Smooth muscle cell (in vitro differentiated cells): ENCODE measurements at regions not wholly inside any gene's neighbourhood (a gene's known extent, or its start where the extent isn't known, plus 50 kb on each side); places are given as distances from the start of the nearest gene placed in this dataset.

Experiments
- DNase-seq: peaks from one replicate; lab custom pipeline; 2025; ENCODE audit not compliant: unreplicated experiment; lab: John Stamatoyannopoulos, UW
- H2AFZ ChIP-seq: fragments of 200-600 bp; sonication (generic); 2 replicates; pipeline ENCODE4 v1.6.0; 2016; ENCODE audit warnings: antibody characterized with exemption, low read depth, mild to moderate bottlenecking
- H3F3A ChIP-seq: fragments of 200-600 bp; sonication (generic); 2 replicates; pipeline ENCODE4 v1.6.0; 2017; ENCODE audit warnings: antibody characterized with exemption, low read depth
- H3K27ac ChIP-seq: fragments of 200-600 bp; sonication (generic); 2 replicates; pipeline ENCODE4 v1.5.1; 2016; ENCODE audit warnings: low read depth, mild to moderate bottlenecking
- H3K27me3 ChIP-seq: fragments of 200-600 bp; sonication (generic); 2 replicates; pipeline ENCODE4 v1.6.1; 2016; ENCODE audit warnings: low read depth, mild to moderate bottlenecking
- H3K36me3 ChIP-seq: fragments of 200-600 bp; sonication (generic); 2 replicates; pipeline ENCODE4 v1.5.1; 2016; ENCODE audit warnings: low read depth
- H3K4me1 ChIP-seq: fragments of 200-600 bp; sonication (generic); 2 replicates; pipeline ENCODE4 v1.5.1; 2016; ENCODE audit warnings: low read depth
- H3K4me2 ChIP-seq: fragments of 200-600 bp; sonication (generic); 2 replicates; pipeline ENCODE4 v1.6.0; 2016; ENCODE audit warnings: mild to moderate bottlenecking
- H3K4me3 ChIP-seq: fragments of 200-600 bp; sonication (generic); 2 replicates; pipeline ENCODE4 v1.5.1; 2016; ENCODE audit warnings: mild to moderate bottlenecking
- H3K79me2 ChIP-seq: fragments of 200-600 bp; sonication (generic); 2 replicates; pipeline ENCODE4 v1.6.0; 2016; ENCODE audit warnings: low read depth, mild to moderate bottlenecking
- H3K9ac ChIP-seq: fragments of 200-600 bp; sonication (generic); 2 replicates; pipeline ENCODE4 v1.6.0; 2016; ENCODE audit warnings: low read depth
- H3K9me3 ChIP-seq: fragments of 200-600 bp; sonication (generic); replicated peaks from 2 replicates; pipeline ENCODE4 v1.5.1; 2016; ENCODE audit warnings: low read depth
- H4K20me1 ChIP-seq: fragments of 200-600 bp; sonication (generic); 2 replicates; pipeline ENCODE4 v1.6.0; 2016; ENCODE audit warnings: low read depth
- CTCF ChIP-seq: fragments of 200-600 bp; sonication (generic); IDR thresholded peaks from 2 replicates; pipeline ENCODE4 v1.5.1; 2017; ENCODE audit warnings: borderline replicate concordance, mild to moderate bottlenecking, antibody characterized with exemption; ENCODE audit not compliant: insufficient read depth, poor library complexity, severe bottlenecking
- WGBS: methylation state at CpG from one replicate; pipeline ENCODE4 v1.1.7; 2016; ENCODE audit warnings: low lambda C conversion rate; 5-methylcytosine and 5-hydroxymethylcytosine counted together

DNA sequence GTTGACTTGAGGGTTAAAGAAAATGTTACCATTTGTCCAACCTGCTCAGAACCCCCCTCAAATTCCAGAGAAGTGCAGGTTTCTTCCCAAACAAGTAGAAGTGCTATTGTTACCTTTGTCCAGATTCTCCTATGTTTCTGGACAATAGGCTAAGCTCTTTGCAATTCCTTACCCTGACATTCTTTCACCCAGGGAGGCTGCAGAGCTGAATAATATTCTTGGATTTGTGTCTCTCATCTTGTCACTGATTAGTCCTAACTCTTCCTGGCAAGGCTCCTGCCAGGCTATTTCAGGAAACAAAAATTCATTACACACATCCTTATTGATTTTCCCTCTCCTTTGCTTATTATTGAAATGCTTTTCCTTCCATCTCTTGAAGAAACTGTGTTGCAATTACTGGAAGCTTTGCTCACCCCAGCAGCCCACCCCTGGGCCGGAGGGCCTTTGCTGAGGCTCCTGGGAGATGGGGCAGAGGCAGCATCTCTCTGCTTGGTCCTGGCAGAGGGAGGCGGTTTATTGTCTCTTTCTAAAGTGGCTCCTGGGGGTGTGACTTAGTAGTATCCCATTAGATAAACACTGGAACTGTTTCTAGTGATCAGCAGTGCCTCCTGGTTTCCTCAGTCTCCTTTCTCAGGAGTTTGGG lies 207.5 kb upstream of the PELI2 start:
- H4K20me1 ChIP-seq = no peaks in the 10 kb centered on the region
- 89% methylated on average over 2 of the region's 2 CpGs for WGBS
- DNase-seq = no peak
- H3K9me3 ChIP-seq = no peaks in the 10 kb centered on the region
- no peaks in the 10 kb centered on the region for H3F3A ChIP-seq
- no peak overlapping the region for H3K9ac ChIP-seq
- no peaks in the 10 kb centered on the region for H3K79me2 ChIP-seq
- H3K4me2 ChIP-seq = no peak overlapping the region
- H2AFZ ChIP-seq = no peak overlapping the region
- peaks cover 17% of the 10 kb centered on the region for H3K4me1 ChIP-seq
- H3K27me3 ChIP-seq = no peaks in the 10 kb centered on the region
- no peak overlapping the region for H3K27ac ChIP-seq
- H3K36me3 ChIP-seq = no peaks in the 10 kb centered on the region
- H3K4me3 ChIP-seq = no peak overlapping the region
- no peak for TF ChIP-seq CTCF

DNA sequence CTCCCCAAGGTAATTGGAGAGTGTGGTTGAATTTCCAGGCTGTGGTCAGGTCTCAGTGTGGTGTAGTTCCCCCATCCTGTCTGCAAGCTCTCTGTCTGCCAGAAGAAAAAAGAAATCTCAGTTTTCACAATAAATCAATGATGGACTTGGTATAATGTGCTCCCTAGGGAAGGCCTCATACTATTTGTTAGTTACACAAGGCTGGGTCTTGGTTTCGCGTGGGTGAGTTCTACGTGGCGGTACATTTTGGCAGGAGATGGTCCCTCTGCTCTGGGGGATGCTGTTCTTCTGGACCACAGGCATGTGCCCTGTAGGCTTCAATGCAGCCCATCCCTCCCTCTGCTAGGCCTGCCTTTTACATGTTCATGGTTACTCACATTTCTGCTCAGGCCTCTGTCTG lies 206.4 kb upstream of the PELI2 start:
- Histone ChIP-seq H3K9ac (no peak overlapping the region), H3K4me3 (no peak overlapping the region), H3K27me3 (no peaks in the 10 kb centered on the region), H3F3A (no peaks in the 10 kb centered on the region), H3K4me1 (peaks cover 17% of the 10 kb centered on the region), H3K4me2 (no peak overlapping the region), H2AFZ (no peak overlapping the region), H3K27ac (no peak overlapping the region), H3K9me3 (no peaks in the 10 kb centered on the region), H3K79me2 (no peaks in the 10 kb centered on the region), H4K20me1 (no peaks in the 10 kb centered on the region), H3K36me3 (no peaks in the 10 kb centered on the region)
- WGBS = 80% methylated on average over 4 of the region's 4 CpGs
- DNase-seq = no peak
- no peak for TF ChIP-seq CTCF

DNA sequence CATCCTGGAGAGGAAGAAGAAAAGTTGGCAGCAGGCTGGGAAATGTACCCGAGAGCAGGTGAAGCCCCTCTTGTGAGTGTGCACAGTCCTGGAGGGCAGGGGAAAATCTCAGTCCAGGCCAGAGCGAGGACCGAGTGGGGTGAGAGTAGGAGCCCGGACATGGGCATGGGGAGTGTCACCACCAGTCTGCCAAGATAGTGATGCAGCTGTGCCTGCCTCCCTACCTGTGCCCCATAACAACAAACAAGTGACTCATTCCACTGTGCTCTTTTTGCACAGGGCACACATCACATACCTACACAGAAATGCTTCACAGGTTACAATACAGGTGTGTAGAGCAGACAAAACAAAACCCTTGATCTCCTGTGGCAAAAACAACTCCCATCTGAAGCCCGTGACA lies 205.9 kb upstream of the PELI2 start:
- no peak overlapping the region for H3K27ac ChIP-seq

More for the DNA sequence above, 205.9 kb upstream of the PELI2 start:
- no peak for DNase-seq
- Histone ChIP-seq H3K79me2 (no peaks in the 10 kb centered on the region), H3K36me3 (no peaks in the 10 kb centered on the region), H3K4me3 (no peak overlapping the region), H3K4me2 (no peak overlapping the region), H3K9ac (no peak overlapping the region), H3K4me1 (peaks cover 17% of the 10 kb centered on the region), H3K27me3 (no peaks in the 10 kb centered on the region), H4K20me1 (no peaks in the 10 kb centered on the region), H3K9me3 (no peaks in the 10 kb centered on the region), H2AFZ (no peak overlapping the region), H3F3A (no peaks in the 10 kb centered on the region)
- TF ChIP-seq CTCF = no peak
- 91% methylated on average over 5 of the region's 5 CpGs for WGBS
